ENCODE measurements at regions not wholly inside any gene's neighbourhood (a gene's known extent, or its start where the extent isn't known, plus 50 kb on each side); places are given as distances from the start of the nearest gene placed in this dataset.

GRCh38 chr4:123990310-123990870, 593.8 kb downstream of the SPRY1 start:
- no peak for DNase-seq (ENCODE audit: low read depth)

DNA sequence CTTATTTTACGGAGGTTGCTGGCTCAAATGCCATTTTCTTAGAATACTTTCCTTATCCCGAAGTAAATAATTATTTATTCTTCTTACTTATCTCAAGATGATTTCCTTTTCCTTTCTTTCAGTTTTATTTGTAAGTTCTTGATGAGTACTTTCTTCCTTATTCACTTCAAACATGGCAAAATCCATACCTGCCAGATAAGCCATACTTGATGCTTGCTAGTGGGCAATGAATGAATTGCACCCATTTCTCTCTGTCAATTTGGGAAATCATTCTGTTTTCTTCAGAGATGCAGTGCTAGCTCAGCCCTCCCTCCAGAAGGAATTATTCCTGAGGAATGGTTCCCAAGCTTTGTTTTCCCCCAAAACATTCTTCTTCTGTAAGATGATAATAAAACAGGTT, 598.3 kb downstream of the SPRY1 start:
- no peak for DNase-seq (ENCODE audit: low read depth)

DNA sequence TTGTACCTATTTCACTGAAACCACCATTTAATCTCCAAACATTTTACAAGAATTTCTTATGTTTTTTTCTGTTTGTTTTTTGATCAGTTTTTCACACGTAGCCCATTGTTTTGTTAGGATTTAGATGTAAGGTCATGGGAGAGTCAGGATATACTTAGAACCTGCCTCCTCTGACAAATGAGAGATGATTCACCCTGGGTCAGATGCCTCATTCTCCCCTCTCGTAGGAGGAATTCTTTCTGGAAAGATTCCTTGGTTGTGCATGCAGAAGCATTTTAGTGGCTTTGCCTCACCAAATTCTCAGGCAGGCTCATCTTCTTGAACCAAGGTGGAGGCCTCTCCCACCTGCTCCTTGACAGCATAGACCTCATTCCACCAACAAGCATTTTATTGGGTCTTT, 599.3 kb downstream of the SPRY1 start:
- DNase-seq (ENCODE audit: low read depth) = no peak

DNA sequence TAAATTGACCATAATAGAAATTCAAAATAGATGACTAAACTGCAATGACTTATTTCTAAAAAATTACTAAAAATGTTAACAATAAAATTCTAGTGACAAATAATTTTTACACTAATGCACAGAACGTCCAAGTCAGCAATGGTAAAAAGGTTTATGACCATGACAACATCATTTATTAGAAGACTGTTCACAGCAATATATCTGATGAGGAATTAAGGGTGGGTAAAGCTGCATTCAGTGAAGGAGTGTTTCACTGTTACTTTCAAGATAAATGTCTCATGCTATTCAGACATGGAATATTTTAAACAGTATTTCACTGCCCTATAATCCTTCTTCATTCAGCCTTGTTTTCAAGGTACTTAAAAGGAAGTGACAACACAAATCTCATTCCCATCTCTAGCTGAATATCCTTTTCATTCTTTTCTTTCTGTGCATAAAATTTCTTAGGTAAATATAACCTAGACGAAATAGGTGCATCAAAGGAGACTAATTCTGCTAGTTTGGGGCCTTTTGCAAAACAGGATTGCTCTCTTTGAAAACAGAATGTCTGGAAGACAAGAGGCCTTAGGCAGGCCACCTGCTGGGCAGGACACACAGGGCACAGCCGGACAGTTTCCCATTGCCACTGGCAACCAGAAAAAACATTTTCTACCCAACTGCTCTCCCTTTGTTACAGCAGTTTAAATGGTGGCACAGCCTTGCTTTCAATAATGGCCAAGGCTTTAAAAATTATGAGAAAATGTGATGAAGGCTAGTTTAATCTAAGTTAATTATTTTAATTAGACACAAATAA, 600.3 kb downstream of the SPRY1 start:
- no peak for DNase-seq (ENCODE audit: low read depth)

GRCh38 chr4:123997776-123998449, 601.3 kb downstream of the SPRY1 start:
- DNase-seq (ENCODE audit: low read depth) = no peak

DNA sequence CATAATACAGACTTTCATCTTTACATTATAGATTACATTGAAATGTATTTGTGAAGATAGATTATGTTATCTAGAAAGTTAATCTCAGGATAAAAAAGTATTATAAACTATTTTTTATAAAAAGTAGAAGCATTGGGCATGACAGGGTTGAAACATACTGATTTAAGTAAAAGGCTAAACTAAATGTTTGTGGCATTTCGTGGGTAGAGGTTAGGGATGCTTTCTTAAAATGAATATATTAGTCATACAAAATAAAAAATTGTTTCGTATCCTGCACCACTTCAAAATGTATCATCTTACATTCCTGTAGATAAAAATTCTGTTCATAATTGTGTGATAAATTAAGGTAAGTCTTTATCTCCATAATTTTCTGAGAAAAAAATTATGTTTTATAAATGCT, 603.6 kb downstream of the SPRY1 start:
- DNase-seq (ENCODE audit: low read depth) = no peak

GRCh38 chr4:124015766-124016165, 619.2 kb downstream of the SPRY1 start:
- DNase-seq (ENCODE audit: low read depth) = no peak

DNA sequence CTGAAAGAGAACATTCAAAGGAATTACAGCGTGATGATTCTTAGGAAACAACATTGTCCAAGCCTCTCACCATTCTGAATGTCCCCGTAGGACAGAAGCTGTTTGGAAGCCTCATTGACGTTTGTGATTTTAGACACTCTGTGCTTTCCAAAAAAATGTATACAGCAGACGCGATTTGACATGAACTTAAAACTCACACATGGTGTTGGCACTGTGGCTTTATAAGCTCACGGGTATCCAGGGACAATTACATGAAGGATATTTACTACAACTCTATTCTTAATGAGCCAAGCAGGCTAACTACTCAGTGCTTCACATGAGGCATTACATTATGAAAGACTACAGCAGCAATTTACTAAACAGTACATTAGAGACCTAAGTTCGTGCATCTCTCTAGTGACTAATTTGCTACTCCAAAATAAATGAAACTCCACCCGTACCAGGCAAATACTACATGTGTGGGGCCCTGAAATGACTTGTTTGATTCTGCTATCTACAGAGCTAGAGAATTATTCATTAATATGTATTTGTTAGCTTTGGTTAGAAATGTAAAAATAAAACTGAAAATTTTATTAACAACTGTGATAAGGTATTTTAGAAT, 620.7 kb downstream of the SPRY1 start:
- DNase-seq (ENCODE audit: low read depth) = no peak

- DNase-seq (ENCODE audit: low read depth) = no peak
Measured at GRCh38 chr4:124018383-124019317, 622.1 kb downstream of the SPRY1 start.

- DNase-seq (ENCODE audit: low read depth) = no peak
Measured at GRCh38 chr4:124019749-124020549, 623.4 kb downstream of the SPRY1 start.

DNA sequence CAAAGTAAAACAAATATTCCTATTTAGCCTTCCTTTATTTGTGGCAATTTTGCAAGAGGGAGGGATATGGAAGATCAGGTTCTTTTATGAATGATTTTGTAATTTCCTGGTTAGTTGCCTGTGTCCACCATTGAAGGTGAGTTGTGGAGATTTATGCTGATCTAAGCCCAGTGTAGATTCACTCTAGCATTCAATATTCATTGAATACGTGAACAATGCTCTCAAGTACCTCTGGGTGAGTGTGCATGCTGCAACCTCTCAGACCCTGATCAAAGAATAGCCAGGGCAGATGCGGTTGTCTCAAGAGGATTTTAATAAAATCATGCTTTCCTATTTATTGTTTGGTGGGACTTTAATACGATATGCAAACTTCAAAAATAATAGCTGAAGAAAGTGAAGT, 628.4 kb downstream of the SPRY1 start:
- DNase-seq (ENCODE audit: low read depth) = no peak

DNA sequence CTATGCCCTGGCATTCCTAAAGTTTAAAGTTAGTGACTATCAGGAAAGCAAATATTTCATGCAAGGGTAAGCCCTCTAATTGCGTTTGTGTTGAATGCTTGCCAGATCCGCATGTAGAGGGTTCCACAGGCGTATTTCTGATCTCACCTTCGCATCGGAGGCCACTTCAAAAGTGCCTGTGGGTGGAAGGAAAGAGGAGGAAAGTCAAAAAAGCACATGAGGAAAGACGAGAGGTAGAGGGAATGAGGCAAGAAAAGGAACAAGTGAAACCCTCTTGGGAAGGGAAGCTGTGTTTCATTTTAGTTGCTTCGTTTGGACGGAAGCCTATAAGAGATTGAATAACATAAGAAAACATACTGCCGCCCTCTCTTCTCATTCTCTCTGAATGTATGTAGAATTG, 628.8 kb downstream of the SPRY1 start:
- no peak for DNase-seq (ENCODE audit: low read depth)

DNA sequence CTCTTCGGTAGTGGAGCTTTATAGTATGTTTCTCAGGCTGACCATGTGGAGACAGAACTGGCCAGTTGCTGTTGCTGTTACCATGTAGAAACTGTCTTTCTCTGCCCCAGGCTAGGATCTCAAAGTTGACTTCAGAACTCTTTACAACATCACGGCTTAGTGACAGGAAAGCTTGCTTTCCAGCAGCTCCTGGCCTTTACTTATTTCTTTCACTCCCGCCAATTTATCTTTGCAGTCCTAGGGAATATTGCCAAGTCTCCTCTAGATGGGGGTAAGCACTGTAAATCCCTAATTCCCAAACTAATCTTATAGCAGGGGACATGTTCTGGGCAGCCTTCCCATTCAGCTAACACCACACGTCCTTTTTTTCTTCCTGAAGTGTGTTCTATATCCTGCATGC, 631.6 kb downstream of the SPRY1 start:
- DNase-seq (ENCODE audit: low read depth) = no peak

- no peak for DNase-seq (ENCODE audit: low read depth)
Measured at GRCh38 chr4:124030147-124030546, 633.6 kb downstream of the SPRY1 start.

DNA sequence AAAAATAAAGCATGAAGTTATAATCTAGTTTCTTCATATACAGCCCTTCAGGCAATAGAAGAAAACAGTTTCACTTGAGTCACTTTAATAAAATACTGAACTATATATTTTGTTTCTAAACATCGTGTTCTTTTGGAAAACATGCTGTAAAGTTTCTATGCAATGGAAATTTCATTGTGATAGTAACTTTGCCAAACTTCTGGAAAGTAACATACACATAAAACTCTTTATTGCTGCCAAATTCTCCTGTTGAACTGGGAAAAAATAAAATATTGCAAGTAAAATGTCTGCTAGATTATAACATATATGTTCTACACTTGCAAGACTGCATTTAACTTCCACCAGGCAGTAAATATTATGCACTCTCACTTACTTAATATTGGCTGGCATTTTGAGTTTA, 635.4 kb downstream of the SPRY1 start:
- DNase-seq (ENCODE audit: low read depth) = no peak

DNA sequence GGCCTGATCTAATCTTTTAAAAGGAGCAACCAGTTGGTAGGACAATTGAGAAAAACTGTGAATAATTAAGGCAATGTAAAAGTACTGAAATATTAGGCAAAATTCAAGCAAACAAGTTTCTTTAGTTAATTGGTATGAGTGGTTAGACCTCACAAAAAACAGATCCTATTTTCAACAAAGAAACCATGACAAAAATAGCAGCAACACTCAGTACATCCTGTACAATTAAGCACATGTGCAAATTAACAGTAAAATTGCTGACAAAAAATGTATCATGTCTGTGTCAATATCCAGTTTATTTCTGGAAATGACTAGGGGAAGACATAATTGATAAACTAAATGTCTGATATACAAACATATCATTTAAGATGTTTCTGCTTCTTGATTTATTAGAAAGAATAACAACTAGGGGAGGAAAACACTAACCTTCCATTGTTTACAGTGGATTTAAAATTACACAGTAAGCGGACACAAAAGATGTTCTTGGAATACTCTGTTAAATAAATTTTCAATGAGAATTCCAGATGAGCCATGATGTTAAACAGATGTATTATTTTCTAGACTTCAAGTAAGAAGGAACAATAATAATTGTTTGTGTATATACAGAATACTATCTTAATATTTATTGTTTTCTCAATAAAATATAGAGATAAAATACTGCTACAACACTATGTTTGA, 638.9 kb downstream of the SPRY1 start:
- DNase-seq (ENCODE audit: low read depth) = no peak

DNA sequence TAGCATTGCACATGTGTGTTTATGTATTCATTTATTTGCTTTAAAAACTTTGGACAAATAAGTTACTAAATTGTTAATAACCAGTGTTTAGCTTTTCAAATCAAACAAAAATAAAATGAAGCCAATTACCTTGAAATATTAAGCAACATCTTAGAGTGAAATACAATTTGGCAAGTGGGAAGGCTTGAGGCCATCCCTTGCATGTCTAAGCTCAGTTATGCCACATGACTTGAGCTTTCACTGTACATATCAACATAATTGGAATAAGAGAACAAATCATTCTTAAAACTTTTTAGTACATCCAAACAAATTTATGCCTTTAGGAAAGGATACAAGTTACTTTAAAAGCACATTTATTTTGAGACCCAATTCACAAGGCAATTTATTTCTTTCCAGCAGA, 640.6 kb downstream of the SPRY1 start:
- DNase-seq (ENCODE audit: low read depth) = no peak

- DNase-seq (ENCODE audit: low read depth) = no peak
Measured at GRCh38 chr4:124044330-124044729, 647.7 kb downstream of the SPRY1 start.

- no peak for DNase-seq (ENCODE audit: low read depth)
Measured at GRCh38 chr4:124044867-124045266, 648.3 kb downstream of the SPRY1 start.

GRCh38 chr4:124046190-124046589, 649.6 kb downstream of the SPRY1 start:
- DNase-seq (ENCODE audit: low read depth) = no peak

Measured in stimulated activated CD8-positive, alpha-beta memory T cell treated with anti-CD3 and anti-CD28 coated beads, Interleukin-12 subunit alpha, Interleukin-12 subunit beta, amount 100 ng/mL, for 1 hour (primary cell).